DMS79 (cell line): ENCODE measurements at regions not wholly inside any gene's neighbourhood (a gene's known extent, or its start where the extent isn't known, plus 50 kb on each side); places are given as distances from the start of the nearest gene placed in this dataset.
A peak's percentile ranks its signal among the peaks of the same experiment; 100 is the strongest.
"Not testable (repeated sequence)": the region's sequence is repeated elsewhere in the genome, so short reads cannot be mapped to it uniquely, and the experiment has no call there.

Source experiments
- DNase-seq: peaks from one replicate; lab custom pipeline; 2025; lab: John Stamatoyannopoulos, UW

DNA sequence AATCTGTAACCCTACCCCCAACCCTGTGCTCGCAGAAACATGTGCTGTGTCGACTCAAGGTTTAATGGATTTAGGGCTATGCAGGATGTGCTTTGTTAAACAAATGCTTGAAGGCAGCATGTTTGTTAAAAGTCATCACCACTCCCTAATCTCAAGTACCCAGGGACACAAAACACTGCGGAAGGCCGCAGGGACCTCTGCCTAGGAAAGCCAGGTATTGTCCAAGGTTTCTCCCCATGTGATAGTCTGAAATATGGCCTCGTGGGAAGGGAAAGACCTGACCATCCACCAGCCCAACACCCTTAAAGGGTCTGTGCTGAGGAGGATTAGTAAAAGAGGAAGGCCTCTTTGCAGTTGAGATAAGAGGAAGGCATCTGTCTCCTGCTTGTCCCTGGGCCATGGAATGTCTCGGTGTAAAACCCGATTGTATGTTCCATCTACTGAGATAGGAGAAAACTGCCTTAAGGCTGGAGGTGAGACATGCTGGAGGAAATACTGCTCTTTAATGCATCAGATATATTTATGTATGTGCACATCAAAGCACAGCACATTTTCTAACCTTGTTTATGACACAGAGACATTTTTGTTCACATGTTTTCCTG is 94.4 kb downstream of the LSM3 start:
- not testable (repeated sequence) for DNase-seq

DNA sequence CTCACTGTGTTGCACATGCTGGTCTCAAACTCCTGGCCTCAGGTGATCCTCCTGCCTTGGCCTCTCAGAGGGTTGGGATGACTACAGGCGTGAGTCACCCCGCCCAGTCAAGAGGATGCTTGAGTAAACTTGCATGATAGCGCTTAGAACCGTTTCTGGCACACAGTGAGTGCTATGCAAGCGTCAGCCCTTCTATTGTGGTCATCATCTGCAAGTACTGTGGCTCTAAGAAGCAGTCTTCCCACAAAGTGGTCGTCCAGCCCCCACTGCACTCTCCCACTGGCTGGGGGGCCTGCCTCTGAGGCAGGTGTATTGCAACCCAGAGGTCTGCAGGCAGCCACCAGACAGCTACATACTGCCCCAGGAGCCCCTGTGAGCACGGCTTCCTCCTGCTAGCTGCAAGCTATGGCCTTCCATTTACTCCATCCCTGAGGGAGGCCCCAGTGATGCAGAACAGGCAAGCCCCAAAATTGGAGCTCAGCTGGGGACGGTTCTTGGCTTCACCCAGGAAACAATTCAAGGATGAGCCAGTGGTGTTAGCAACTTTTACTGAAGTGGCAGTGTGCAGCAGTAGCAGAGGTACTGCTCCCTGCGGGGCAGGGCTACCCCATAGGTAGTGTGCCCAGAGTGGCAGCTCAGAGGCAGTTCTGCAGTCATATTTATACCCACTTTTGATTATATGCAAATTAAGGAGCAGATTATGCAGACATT is 95.4 kb downstream of the LSM3 start:
- no peak for DNase-seq

DNA sequence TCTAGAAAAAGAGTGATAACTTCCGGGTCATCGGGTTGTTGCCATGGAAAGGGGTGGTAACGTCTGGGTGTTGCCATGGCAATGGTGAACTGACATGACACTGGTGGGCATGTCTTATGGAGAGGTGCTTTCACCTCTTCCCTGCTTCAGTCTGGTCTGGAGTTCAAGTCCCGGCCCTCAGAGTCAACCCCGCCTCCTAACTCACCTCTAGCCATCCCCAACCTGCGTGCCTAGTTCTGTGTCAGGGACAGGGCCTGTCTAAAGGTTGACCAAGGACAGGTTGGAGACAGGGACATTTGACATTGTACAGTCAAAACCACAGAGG is 96.0 kb downstream of the LSM3 start:
- DNase-seq = no peak

DNA sequence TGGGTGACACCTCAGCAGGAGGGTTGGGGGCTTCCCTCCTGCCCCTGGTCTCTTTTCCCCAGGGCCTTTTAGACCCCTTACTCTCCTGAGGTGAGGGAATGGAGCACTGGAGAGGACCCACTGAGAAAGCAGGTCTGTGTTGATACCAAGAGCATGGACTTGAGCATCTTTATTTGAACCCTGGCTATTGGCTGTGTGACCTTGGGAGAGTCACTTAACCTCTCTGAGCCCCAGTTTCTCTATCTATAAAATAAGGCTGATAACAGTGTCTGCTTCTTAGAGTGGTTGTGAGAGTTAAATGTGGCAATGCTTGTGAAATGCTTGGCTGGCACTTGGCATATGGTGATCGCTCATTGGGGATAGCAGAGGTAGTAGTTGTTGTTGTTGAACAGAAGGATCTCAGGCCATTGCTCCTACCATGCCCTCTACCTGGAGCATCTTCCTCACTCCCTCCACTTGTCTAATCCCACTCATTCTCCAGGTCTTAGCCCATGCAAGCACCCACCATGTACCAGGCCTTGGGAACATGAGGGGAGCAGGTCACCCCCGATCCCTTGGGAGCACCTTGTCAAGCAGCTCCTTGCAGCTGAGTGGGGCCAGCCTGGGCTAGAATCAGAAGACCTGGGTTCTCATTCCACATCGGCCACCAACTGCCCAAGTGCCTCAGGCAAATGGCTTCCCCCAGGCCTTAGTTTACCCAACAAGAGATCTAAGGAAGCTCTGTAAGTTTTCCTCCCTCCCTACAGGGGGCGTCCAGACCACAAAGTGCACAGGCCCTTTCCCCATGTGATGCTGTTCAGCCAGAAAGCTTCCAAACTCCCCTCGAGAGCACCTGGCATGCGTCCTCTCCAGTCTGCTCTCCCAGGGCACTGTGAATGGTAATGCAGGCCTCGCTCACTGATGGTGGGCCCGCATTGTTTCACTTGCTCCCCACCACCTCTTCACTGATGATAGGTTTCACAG is 96.7 kb downstream of the LSM3 start:
- DNase-seq = no peak

DNA sequence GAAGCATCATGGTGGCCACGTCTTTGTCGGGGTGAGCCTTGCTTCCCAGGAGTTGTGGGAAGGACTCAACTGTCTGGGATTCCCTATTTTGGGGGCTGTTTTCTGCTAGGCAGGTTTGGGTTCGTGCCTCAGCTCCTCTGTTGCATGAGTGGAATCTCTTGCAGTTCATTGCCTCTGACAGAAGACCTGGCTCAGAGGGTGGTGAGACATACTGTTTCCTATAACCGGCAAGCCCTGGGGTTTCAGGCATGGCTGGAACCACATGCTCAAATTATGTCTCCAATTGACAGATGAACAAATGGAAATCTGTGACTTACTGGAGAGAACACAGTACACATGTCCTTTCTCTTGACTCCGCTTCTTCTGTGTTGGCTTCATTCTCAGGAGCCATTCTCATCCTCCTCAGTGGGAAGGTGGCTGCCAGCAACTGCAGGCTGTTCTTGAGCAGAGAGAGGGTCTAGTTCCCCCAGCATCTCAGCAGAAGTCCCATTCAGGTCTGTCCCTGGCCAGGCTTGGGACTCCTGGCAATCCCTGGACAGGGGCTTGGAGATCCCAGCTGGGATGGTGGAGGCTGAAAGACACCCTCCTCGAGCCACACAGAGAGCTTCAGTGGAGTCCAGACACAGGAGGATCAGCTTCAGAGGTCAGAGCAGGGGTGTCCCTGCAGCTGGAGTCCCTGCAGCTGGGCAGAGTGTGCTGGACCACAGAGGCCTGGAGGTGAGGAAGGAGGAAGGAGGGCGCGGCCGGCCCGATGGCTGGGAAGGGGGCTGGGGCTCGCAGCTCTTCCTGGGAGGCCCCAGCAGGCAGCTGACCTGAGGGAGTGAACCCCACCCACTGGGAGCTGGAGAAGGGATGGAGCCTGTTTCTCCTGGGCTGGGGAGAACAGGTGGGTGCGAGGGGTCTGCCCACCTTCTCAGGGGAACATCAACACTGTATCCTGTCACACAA is 97.6 kb downstream of the LSM3 start:
- DNase-seq = no peak

DNA sequence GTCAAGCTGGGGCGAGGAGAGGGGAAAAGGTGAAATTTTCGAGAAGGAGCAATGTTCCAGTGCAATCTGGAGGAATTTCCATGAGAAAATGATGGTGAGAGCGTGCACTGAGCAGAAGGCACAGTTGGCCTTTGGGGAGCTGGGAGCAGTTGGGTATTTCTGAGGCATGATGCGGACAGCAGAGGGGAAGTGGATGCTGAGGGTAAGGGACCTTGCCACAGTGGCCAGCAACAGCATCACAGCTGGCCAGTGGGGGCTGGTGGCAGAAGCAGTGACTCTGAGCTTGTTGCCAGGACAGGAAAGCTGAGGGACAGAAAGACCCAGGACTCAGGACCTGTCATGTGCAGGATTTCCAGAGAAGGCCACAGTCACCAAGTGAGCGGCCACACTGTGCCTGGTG is 98.9 kb downstream of the LSM3 start:
- no peak for DNase-seq

DNA sequence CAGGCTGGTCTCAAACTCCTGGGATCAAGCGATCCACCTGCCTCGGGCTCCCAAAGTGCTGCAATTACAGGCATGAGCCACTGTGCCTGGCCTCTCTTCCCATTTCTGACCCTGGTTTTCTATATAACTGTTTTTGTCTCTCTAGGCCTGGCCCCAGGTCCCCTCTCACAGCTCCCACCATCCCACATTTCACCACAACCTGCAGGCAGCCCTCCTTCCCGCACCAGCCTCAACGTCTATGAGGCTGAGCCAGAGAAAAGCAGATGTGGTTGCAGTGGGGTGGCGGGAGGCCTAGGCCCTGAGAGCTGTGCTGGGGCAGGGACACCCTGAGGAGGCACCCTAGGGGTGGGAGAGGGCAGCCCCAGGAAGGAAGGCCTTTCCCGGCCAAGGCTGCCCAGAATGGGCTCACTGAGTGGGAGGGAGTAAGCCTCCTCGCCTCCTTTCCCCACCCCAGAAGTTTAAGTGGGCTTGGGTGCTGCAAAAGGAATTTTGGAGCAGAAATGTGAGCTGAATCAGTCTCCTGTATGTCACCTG is 99.7 kb downstream of the LSM3 start:
- no peak for DNase-seq

DNA sequence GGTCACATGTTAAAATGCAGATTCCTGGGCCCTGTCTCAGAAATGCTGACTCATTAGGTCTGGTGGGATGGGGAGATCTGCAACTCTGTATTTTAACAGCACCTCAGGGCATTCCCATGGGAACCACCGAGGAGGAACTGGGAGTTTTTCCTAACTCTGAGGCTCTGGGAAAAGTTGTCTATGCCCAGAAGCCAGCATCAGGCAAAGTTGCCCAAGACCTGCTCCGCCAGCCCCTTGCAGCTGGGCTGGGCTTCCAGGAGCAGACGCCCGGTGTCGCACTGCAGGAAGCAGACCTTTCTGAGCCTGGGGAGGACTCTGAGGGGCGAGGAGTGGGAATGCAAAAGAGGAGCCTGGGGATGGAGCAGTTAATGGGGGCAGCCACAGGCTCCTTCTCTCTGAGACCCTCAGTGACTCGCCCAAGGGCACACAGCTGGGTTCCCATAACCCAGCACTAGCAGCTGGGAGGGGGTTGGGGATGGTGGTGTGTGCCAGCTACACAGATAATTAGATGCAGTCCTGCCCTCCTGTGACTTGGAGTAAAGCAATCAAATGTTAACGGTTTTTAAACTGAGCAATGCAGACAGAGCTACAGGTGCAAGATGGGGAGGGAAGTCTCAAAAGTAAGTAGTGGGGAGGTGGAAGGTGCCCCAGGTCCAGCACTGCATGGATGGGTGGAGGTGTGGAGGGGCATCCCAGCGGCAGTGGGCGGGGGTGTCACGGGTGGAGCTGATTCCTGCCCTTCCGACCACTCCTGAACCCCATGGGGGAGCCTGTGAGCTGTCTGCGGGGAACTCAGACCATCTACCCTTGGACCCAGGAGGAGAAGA is 100.4 kb downstream of the LSM3 start:
- no peak for DNase-seq

DNA sequence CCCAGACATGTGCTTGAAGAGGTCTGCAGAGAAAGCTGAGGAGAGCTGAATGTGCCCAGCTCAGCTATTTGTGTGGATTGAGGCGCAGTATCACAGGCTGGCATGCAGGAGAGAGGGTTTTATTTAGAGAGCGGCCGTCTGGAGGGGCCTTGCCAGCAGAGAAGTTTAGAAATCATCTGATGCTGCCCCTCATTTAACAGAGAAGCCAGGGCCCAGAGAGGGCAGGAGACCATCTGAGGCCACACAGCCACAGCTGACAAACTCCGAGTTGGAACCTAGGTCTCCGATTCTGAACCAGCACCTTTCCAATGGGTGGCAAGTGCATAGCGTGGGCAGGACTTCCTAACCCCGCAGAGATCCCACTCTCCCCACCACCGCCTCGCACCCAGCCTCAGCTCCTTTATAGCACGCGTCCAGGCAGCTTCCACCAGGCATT is 101.0 kb downstream of the LSM3 start:
- no peak for DNase-seq

DNA sequence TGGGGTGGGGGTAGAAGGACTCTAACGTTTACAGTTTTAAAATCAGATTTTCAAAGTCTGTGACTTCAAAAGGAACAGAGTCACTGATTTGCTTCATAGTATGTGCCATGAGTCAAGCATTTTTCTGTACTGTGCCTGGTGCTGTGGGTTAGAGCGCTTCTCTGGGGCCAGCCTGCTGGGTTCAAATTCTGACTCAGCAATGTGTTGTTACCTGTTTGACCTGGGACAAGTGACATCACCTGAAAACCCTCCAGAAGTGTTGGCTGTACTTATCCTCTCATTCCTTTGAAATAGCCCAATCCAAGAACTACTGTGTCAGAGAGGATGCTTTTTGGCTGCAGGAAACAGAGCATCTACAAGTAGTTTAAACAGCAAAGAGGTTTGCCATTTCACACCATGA is 101.7 kb downstream of the LSM3 start:
- DNase-seq = no peak

DNA sequence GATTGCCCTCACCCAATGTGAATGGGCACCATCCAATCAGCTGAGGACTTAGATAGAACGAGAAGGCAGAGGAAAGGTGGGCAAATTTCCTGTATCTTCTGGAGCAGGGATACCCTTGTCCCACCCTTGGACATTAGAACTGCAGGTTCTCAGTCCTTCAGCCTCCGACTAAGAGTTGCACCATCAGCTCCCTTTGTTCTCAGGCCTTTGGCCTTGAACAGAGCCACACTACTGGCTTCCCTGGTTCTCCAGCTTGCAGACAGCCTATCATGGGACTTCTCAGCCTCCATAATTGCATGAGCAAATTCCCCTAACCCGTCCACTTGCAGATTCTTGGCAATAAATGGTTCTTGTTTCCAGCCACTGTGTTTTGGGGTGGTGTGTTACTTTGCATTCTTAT is 102.4 kb downstream of the LSM3 start:
- DNase-seq = no peak

DNA sequence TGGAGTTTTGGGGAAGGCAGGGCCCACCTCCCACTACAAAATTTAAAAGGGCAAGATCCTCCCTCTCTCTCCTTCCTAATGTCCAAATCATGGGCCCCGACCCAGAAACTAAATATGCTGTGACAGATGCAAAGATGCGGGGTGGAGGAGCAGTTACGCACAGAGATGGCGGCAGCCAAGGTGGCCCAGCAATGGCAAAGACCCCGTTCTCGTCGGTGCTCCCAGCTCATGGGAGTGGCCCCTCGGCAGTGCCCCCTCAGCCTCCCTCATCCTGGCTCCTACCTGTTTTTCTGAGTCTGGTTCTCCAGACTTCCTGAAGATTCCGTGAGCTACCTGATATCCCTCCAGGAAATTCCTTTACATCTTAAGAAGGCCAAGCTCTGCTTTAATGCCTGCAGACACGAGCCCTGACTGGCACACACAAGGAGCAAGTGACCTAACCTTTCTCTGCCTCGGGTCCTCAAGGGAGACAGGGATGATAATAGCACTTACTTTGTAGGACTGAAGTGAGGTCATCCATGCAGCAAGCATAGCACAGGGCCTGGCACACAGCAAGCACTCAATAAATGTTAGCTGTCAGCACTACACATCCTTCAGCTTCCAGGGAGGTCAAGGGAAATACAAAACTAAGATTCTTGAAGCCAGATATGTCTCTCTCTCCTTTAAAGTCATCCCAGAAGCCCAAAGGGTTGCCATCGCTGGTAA is 103.5 kb downstream of the LSM3 start:
- DNase-seq = no peak

DNA sequence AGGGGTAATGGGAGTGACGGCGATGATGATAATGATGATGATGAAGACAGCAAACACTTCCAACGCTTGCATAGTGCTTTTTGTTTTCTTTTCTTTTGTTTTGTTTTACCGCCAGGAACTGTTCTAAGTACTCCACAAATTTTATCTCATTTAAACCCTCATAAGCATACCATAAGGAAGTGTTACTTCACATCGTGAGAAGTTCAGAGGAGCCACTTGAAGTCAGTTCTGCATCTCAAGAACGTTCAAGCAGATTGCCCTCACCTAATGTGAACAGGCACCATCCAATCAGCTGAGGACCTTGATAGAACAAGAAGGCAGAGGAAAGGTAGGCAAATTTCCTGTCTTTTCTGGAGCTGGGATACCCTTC is 104.1 kb downstream of the LSM3 start:
- DNase-seq = no peak

DNA sequence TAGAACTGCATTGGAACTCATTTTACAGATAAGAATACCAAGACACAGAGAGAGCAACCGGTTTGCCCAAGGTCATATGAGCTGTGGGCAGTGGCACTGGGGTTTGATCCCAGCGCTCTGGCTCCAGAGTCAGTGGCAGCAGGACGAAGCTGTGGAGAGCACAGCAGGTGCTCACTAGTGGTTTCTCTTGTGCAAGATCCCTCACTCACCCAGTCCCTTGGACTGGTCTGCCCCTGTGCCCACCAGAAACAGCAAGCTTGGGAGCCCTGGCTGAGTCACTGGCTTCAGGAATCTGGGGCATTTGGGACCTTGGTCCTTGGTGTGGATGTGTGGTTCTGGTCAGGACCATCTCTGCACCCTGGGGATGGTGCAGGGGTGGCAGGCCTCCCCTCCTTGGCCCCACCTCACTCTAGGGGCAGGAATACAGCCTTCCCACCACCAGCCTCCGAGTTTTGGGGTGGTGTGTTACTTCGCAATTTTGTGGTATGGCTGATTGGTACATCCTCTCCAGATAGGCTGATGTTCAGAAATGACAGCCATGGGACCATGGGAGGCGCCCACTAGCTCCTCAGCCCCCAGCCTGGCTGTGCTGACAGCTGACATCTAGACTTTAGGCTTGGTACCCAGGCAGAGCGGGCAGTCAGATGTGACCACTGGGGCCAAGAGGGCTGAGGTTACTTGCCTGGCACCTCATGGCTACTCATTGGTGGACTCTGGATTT is 104.6 kb downstream of the LSM3 start:
- no peak for DNase-seq

DNA sequence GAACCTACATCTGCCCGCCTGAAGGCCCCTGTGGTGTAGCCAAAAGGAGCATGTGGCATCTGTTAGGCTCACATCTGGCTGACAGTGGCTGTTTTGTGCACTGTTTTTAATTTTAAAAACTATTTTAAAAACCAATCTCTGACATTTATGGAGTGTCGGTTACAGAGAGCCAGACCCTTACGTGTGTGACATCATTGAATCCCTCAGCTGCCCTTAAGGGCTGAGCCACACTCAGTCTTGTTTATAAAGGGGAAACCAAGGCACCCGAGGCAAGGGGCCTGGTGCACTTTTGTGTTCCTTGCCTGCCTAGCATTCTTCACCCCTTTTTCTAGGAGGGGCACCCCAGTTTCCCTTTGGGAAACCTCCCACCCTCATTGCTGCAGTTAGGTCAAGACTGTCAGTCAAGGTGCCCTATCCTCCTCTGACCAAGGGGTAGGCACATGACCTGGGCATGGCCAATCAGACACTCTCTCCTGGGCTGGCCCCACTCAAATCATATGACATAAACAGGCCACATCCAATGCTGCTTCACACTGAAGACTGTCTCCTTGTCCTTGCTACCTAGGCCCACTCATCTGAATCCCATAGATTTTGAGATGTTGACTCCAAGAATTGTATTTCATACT is 105.3 kb downstream of the LSM3 start:
- DNase-seq = no peak

DNA sequence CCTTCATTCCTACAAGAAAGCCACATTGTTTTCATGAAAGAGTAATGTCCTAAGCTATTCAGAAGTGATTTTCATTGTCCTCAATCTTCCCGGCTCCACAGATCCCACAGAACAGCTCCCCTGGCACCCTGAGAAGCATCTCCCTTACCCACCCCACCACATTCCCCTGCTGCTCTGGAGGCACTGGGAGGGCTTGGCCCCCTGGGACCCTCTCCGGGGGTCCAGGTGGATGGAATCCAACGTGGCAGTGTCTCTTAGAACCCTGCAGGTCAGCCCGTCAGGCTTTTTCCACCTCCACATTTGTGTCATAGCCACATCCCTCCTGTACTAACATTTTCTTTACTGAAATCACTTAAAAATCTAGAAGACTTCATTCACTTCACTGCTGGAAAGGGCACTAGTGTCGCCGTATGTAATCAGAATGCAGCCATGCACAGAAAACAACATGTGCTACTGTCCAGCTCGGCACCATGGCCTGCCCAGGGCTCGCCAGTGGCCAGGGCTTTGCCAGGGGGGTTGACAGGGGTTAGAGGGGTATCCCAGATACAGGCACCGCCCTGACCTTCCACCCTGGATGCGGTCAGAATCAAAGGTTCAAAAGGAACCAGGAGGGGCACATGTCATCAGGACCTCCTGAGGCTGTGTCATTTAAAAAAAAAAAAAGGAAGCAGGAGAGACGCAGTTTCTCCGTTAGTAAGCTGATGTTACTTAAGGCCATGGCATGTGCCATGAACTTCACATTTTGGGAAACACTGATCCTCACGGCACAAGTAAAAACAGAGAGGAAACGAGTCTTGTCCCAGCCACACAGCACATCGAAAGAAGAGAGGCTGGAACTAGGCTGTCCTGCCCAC is 106.3 kb downstream of the LSM3 start:
- DNase-seq = no peak

DNA sequence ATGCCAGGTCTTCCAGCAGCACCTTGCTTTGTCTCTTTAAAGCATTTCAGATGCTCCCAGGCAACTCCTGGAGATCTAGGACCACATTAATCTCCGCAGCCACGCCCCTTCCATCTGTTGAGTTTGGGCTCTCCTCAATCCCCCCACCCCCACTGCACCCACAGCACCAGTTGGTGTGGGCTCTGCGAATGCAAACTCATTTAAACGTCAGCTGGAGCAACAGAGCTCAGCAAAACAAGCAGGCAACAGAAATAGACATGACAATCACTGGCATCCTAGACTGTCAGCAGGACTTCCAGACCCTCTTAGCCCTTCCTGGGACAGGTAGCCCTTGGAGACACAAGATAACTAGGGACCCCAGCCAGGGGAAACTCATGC is 106.9 kb downstream of the LSM3 start:
- no peak for DNase-seq

DNA sequence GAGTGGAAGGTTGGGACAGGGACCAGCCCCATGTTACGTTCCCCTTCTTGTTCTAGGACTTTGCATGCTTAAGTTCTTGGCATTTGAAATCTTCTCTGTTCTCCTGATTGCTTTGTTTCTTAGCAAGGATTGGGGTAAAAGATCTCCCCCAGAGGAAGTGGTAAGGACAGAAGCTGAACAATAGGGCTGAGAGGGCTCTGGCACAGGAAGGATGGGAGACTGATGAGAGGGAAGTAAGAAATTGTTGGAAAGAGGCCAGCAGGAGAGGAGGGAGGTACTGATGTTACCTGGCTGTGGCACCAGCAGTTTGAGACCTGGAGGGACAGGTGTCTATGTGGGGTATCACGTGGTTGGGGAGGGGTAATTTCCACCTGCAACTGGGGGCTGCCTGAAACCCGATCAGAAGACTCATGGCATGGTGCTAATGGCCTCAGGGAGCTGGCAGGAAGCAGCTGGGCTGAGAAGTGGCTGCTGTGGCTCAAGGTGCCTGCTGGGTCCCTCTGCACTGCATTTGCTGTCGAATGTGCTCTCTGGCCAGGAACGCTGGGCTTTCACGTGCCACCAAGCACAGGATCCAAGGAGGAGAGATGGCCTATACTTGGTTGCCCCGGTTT is 108.4 kb downstream of the LSM3 start:
- DNase-seq = peak; percentile 55
